H1 (cell line): ENCODE measurements at regions not wholly inside any gene's neighbourhood (a gene's known extent, or its start where the extent isn't known, plus 50 kb on each side); places are given as distances from the start of the nearest gene placed in this dataset.

Source experiments
- ASH2L ChIP-seq: fragments of 200-600, 300-600 bp; sonication (generic); IDR thresholded peaks from one replicate; pipeline ENCODE4 v1.7.1; 2017; ENCODE audit warnings: low read length
- CHD1 ChIP-seq: IDR thresholded peaks from 2 replicates; pipeline ENCODE4 v1.6.1; 2012; ENCODE audit warnings: low read depth, low read length, improper control_type of control experiment
- POLR2A ChIP-seq, 2 experiments: IDR thresholded peaks; 1 replicate in 1 of 2; 2 replicates in 1 of 2; pipeline ENCODE4 v1.6.1; 2011; ENCODE audit warnings: low read depth in 2 of 2, low read length in 2 of 2, mild to moderate bottlenecking in 2 of 2; ENCODE audit errors: control extremely low read depth in 1 of 2
- RFX5 ChIP-seq: IDR thresholded peaks from 2 replicates; pipeline ENCODE4 v1.6.1; 2011; ENCODE audit warnings: low read depth, low read length, improper control_type of control experiment, borderline replicate concordance
- SIRT6 ChIP-seq: IDR thresholded peaks from one replicate; pipeline ENCODE4 v1.7.1; 2012; ENCODE audit warnings: low read length, inconsistent platforms
- SP1 ChIP-seq: IDR thresholded peaks from 2 replicates; pipeline ENCODE4 v1.6.1; 2011; ENCODE audit warnings: low read depth, low read length
- TCF12 ChIP-seq: IDR thresholded peaks from 2 replicates; pipeline ENCODE4 v1.6.1; 2011; ENCODE audit warnings: low read depth, mild to moderate bottlenecking, low read length
- TF ChIP-seq, protein P1 (sequence below): IDR thresholded peaks from 2 replicates; pipeline ENCODE4 v1.6.1; 2012; ENCODE audit warnings: low read length, inconsistent platforms
- TF ChIP-seq, protein P2 (sequence below), 3 experiments: IDR thresholded peaks; 1 replicate in 2 of 3; 2 replicates in 1 of 3; pipeline versions ENCODE4 v1.5.1 to v1.6.1; 2011; ENCODE audit warnings: low read length in 3 of 3, mild to moderate bottlenecking in 3 of 3, inconsistent platforms in 2 of 3, low read depth in 1 of 3, moderate library complexity in 1 of 3; ENCODE audit not compliant: insufficient read depth in 1 of 3; ENCODE audit errors: control extremely low read depth in 1 of 3

DNA sequence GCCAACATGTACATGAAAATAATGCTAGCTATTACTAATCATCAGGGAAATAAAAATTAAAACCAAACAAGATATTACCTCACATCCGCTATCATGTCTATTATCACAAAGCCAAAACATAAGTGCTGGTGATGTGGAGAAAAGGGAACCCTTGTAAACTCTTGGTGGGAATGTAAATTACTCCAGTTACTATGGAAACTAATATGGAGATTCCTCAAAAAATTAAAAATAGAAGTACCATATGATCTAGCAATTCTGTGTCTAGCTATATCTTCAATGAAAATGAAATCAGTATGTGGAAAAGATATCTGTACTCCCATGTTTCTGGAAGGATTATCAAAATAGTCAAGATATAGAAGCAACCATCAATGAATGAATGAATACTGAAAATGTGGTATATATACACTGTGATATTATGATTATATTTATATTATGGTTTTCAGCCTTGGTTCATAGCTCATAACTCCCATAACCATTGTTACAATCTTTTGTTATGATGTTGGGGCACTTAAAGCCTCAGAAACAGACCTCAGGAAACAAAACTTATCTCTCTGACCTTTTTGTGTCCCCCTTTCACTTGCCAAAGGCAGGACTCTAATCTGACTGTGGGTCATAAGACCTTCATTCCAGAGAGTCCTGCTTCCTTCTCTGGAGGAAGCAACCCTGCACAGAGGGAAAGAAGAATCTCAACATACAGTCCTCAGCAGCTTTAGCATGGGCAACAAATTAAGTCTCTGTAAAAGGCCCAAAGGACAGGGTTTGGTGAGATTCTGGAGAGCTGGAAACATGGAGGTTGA lies 933.2 kb downstream of the ADGRL3 start:
- TF ChIP-seq ASH2L (no peak), SIRT6 (no peak), SP1 (no peak), CHD1 (no peak), TCF12 (no peak), POLR2A (IDR thresholded peaks at IDR 0.05; ENCODE audit: control extremely low read depth in 1 of 2, low read depth in 2 of 2, low read length in 2 of 2) (no peak), RFX5 (no peak)
- TF ChIP-seq, protein P1, sequence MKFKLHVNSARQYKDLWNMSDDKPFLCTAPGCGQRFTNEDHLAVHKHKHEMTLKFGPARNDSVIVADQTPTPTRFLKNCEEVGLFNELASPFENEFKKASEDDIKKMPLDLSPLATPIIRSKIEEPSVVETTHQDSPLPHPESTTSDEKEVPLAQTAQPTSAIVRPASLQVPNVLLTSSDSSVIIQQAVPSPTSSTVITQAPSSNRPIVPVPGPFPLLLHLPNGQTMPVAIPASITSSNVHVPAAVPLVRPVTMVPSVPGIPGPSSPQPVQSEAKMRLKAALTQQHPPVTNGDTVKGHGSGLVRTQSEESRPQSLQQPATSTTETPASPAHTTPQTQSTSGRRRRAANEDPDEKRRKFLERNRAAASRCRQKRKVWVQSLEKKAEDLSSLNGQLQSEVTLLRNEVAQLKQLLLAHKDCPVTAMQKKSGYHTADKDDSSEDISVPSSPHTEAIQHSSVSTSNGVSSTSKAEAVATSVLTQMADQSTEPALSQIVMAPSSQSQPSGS = no peak
- TF ChIP-seq, protein P2, sequence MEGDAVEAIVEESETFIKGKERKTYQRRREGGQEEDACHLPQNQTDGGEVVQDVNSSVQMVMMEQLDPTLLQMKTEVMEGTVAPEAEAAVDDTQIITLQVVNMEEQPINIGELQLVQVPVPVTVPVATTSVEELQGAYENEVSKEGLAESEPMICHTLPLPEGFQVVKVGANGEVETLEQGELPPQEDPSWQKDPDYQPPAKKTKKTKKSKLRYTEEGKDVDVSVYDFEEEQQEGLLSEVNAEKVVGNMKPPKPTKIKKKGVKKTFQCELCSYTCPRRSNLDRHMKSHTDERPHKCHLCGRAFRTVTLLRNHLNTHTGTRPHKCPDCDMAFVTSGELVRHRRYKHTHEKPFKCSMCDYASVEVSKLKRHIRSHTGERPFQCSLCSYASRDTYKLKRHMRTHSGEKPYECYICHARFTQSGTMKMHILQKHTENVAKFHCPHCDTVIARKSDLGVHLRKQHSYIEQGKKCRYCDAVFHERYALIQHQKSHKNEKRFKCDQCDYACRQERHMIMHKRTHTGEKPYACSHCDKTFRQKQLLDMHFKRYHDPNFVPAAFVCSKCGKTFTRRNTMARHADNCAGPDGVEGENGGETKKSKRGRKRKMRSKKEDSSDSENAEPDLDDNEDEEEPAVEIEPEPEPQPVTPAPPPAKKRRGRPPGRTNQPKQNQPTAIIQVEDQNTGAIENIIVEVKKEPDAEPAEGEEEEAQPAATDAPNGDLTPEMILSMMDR (IDR thresholded peaks at IDR 0.05; ENCODE audit: control extremely low read depth in 1 of 3, insufficient read depth in 1 of 3, low read depth in 1 of 3, low read length in 3 of 3) = no peak
